Psoas muscle (tissue), 7 donors: ENCODE measurements at regions not wholly inside any gene's neighbourhood (a gene's known extent, or its start where the extent isn't known, plus 50 kb on each side); places are given as distances from the start of the nearest gene placed in this dataset.

Experiments
- ATAC-seq, 4 donors: fragments of 200-7000 bp; cut with Tn5 transposase; one replicate each; pipeline ENCODE4 v1.9.1; 2020; ENCODE audit warnings: moderate library complexity in 3 of 4, mild to moderate bottlenecking in 2 of 4
- DNase-seq, 2 donors: peaks; one replicate each; pipeline ENCODE4 v3.0.0-alpha.2; 2020
- H3K27ac ChIP-seq: fragments of 200-600 bp; one replicate; pipeline ENCODE4 v1.8.0; 2022
- H3K27me3 ChIP-seq, 3 donors: fragments of 200-600 bp in 1 of 3; one replicate each; pipeline versions ENCODE4 v1.6.1 to v1.8.0; 2013 to 2022; ENCODE audit warnings: low read length in 2 of 3, mild to moderate bottlenecking in 2 of 3, moderate library complexity in 1 of 3; ENCODE audit not compliant: insufficient read depth in 3 of 3
- H3K36me3 ChIP-seq, 2 donors: fragments of 200-600 bp in 1 of 2; one replicate each; pipeline versions ENCODE4 v1.6.1 to v1.8.0; 2013 to 2022; ENCODE audit warnings: low read depth in 1 of 2, mild to moderate bottlenecking in 1 of 2, moderate library complexity in 1 of 2; ENCODE audit not compliant: insufficient read depth in 1 of 2
- H3K4me1 ChIP-seq: fragments of 200-600 bp; one replicate; pipeline ENCODE4 v1.8.0; 2022
- H3K4me3 ChIP-seq: fragments of 200-600 bp; one replicate; pipeline ENCODE4 v1.8.0; 2022; ENCODE audit warnings: mild to moderate bottlenecking
- H3K9me3 ChIP-seq: fragments of 200-600 bp; one replicate; pipeline ENCODE4 v1.8.0; 2022
- CTCF ChIP-seq: fragments of 200-600 bp; IDR thresholded peaks from one replicate; pipeline ENCODE4 v1.8.0; 2022; ENCODE audit warnings: antibody characterized with exemption
- WGBS, 3 donors: extraction: QIAGEN DNeasy Blood & Tissue Kit; methylation state at CpG; one replicate each; pipeline versions ENCODE4 v1.1.6 to v1.1.7; 2013; 5-methylcytosine and 5-hydroxymethylcytosine counted together
- intact Hi-C, 2 donors: fragments of 100-400 bp; cut with DNase I; formaldehyde crosslinking; loops; one replicate each; pipeline versions ENCODE4 v1.11.0 to v1.14.2; 2022
- donor health status: healthy with polysubstance abuse.
- donor health status: DM: no; HTN: no; CAD: no; lungs with moderate emphysema.
- donor health status: Bipolar disorder and iron deficiency.
- donor health status: healthy.
- donor health status: DM: yes; HTN: yes; CAD: no.
- donor health status: DM: no; HTN: no; CAD: no.
- donor health status: DM: yes; HTN: yes; CAD: no.

DNA sequence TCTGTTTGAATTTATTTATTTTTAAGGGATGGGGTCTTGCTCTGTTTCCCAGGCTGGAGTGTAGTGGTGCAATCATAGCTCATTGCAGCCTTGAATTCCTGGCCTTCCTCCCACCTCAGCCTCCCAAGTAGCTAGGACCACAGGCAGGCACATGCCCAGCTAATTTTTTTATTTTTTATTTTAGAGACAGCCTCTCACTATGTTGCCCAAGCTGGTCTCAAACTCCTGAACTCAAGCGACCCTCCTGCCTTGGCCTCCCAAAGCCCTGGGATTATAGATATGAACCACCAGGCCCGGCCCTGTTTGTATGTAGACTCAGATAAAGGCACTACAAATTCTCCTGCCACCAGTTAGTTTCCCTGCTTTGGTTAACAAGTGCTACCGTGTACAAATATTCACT is 142.9 kb upstream of the SOX4 start:
- WGBS, 3 donors = 85 to 87% (median 86%) methylated on average over 3 of the region's 3 CpGs

DNA sequence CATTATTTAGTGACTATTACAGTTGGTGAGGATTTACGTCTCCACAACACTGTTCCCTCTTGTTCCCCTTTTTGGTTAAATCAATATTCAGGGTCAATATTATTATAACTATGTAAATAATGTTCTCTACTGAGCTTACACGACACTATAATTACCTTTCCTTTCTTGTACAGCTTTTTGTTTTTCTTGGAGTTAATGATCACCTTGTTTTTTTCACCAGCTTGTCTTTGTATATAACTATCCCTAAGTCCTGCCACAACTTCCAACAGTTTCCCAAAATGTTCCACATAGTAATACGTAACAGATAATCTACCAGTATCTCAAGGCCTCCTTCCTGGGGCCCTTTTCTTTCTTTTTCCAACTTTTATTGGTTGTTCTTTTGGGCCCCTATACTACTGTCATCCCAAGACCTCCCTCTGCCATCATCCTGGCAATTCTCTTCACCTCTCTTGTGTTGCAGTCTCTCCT is 142.0 kb upstream of the SOX4 start:
- no peak overlapping the region for H3K27ac ChIP-seq
- ATAC-seq (no peak), DNase-seq (no peak)
- H3K36me3 ChIP-seq = no peaks in the 10 kb centered on the region
- intact Hi-C loops = no loop called here
- no peak for TF ChIP-seq CTCF
- H3K9me3 ChIP-seq = no peaks in the 10 kb centered on the region
- no peak overlapping the region for H3K4me3 ChIP-seq
- no peaks in the 10 kb centered on the region for H3K27me3 ChIP-seq
- H3K4me1 ChIP-seq = no peaks in the 10 kb centered on the region
- WGBS, 3 donors = 66 to 85% (median 67%) methylated on average over 3 of the region's 3 CpGs

More for the DNA sequence above, 142.9 kb upstream of the SOX4 start:
- DNase-seq = no peak
- H3K9me3 ChIP-seq = no peaks in the 10 kb centered on the region
- no peaks in the 10 kb centered on the region for H3K36me3 ChIP-seq
- no peak overlapping the region for H3K27ac ChIP-seq
- ATAC-seq = no peak
- H3K4me3 ChIP-seq = no peak overlapping the region
- no peaks in the 10 kb centered on the region for H3K27me3 ChIP-seq
- intact Hi-C loops = no loop called here
- TF ChIP-seq CTCF = no peak
- no peaks in the 10 kb centered on the region for H3K4me1 ChIP-seq

DNA sequence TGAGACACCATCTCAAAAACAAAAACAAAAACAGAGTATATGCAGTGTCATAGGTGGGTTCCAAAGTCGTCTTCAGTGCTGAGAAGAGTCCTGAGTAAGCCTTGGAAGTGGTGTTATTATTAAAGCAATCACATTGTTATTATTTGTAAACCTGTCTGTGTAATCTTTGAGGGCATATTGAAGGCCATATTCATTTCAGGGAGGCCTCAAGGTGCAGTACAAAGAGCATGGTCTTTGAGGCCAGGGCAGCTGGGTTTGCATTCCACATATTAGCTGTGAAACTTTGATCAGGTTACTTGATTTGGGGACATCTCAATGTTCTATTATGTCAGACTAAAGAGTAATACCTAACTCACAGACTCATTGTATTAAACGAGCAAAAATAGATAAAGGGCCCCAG is 139.3 kb upstream of the SOX4 start:
- no peak overlapping the region for H3K4me3 ChIP-seq
- no peaks in the 10 kb centered on the region for H3K9me3 ChIP-seq
- no peak overlapping the region for H3K27ac ChIP-seq
- no peaks in the 10 kb centered on the region for H3K27me3 ChIP-seq
- H3K36me3 ChIP-seq = no peaks in the 10 kb centered on the region
- no peak for TF ChIP-seq CTCF
- intact Hi-C loops = no loop called here
- ATAC-seq = no peak
- no peaks in the 10 kb centered on the region for H3K4me1 ChIP-seq
- 70 to 78% (median 72%) methylated on average over 2 of the region's 2 CpGs for WGBS, 3 donors
- DNase-seq = no peak

- DNase-seq (no peak), ATAC-seq (no peak)
- H3K27me3 ChIP-seq = no peaks in the 10 kb centered on the region
- no peaks in the 10 kb centered on the region for H3K9me3 ChIP-seq
- 68 to 77% (median 71%) methylated on average over 6 of the region's 6 CpGs for WGBS, 3 donors
- H3K27ac ChIP-seq = no peak overlapping the region
- intact Hi-C loops = no loop called here
- H3K36me3 ChIP-seq = no peaks in the 10 kb centered on the region
- no peak overlapping the region for H3K4me3 ChIP-seq
- no peaks in the 10 kb centered on the region for H3K4me1 ChIP-seq
- no peak for TF ChIP-seq CTCF
These were observed 138.5 kb upstream of the SOX4 start for GRCh38 chr6:21455071-21455470.

- Histone ChIP-seq H3K27ac (no peak overlapping the region), H3K9me3 (no peaks in the 10 kb centered on the region), H3K36me3 (no peaks in the 10 kb centered on the region), H3K4me3 (no peak overlapping the region), H3K4me1 (no peaks in the 10 kb centered on the region), H3K27me3 (no peaks in the 10 kb centered on the region)
- TF ChIP-seq CTCF = no peak
- DNase-seq (no peak), ATAC-seq (no peak)
- intact Hi-C loops = no loop called here
- 89 to 94% (median 94%) methylated on average over 10 of the region's 10 CpGs for WGBS, 3 donors
These were observed 135.9 kb upstream of the SOX4 start for GRCh38 chr6:21457647-21458046.
